ENCODE measurements at regions not wholly inside any gene's neighbourhood (a gene's known extent, or its start where the extent isn't known, plus 50 kb on each side); places are given as distances from the start of the nearest gene placed in this dataset.

GRCh38 chr9:108512426-108513173 lies 343.2 kb downstream of the ACTL7B start:
- TF ChIP-seq POLR2A (IDR thresholded peaks at IDR 0.05) (no peak), CTCF (IDR thresholded peaks at IDR 0.05) (no peak)
